GM21786 (cell line): ENCODE measurements at regions not wholly inside any gene's neighbourhood (a gene's known extent, or its start where the extent isn't known, plus 50 kb on each side); places are given as distances from the start of the nearest gene placed in this dataset.

Source experiments
- ATAC-seq: cut with Tn5 transposase; IDR thresholded peaks from one replicate; pipeline ENCODE4 v1.9.1; 2021; ENCODE audit not compliant: unreplicated experiment

DNA sequence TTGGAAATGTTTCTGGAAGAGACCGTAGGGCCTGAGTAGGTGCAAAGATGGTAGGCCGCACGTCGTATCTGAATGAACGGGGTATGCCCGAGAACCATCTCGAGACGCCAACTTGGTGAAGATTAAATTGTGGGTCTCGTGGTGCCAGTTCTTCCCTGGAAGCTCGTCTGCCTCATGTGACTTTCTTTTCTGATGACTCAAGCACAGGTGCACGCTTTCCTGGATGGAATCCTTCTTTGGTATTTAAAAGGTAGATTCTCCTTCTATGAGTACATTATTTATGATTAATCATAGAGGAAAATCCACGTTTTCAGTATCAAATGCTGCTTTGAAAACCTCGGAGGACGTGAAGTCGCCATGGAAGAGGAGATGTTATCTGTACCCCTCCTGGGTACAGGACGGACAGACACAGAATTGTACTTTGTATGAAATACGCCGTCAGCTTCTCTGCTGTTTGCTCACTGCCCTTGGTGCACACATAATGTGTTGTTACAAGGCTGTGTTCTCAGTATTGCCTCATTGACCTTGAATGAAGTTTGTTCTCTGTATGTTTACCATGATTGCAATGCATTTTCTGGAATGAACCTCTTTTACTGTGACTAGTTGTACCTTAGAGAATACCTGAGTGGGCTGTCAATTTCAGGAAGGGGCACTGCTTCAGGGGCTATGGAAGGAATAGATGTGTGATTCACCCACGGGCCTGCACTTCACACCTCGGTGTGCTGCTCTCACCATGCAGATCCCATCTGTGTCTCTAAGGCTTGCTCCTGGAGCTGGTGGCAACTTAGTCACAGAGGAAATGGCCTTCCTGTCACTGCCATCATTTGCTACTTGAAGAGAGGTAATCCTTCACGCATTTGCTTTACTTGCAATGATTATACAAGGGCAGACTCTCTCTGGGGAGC lies 137.3 kb upstream of the RTL1 start:
- ATAC-seq, result no peak

DNA sequence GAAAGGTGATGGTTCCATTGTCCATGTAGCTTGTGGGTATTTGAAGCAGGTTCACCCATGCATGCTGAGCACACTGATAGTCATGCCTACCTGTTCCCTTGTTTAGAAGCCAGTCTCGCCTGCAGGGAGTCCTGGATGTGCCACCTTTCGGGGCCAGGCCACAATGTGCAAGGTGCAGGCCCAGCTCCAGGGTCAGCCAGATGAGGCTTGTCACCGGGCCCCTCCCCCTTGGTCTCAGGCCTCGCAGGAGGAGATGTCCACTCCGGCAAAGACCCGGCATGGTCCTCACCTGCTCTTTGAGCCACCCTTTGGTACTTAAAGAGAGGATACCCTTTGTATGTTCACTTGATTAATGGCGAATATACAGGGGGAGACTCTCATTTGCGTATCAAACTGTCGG lies 140.4 kb upstream of the RTL1 start:
- no peak for ATAC-seq

DNA sequence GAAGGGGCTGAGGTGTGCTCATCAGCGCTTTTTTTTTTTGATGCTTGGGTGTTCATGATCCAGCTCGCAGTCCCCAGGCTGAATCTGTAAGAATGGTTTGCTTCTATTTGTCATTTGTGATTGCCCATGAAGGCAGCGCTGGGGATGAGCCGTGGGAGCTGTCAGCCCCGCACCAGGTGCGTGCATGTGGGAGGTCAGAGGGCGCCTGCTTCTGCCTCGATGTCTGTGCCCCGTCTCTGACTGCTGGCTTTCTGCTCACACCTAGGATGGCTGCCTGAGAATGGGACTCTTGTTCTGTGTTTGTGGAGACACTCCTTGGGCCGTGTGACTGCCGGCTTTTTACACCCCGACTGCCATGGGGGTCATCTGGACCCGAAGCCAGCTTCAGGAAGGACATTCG lies 141.2 kb upstream of the RTL1 start:
- ATAC-seq, result no peak

DNA sequence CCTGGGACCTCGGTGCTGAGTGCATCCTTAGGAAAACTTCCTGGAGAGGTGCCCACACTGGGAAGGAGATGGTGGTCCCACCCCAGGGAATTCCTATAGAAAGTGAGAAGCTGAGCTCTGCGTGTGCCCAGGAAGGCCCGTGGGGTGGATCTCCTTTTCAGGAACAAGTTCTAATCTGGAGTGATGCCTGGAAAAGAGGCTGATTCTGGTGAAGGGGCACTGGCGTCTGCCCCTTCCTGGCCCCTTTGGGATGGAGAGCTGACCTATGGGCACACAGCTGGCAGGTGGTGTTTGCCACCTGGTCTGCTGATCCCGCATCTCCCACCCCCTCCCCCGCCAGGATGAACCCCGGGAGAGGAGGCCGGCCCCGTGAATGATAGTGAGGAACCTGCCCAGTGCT lies 142.0 kb upstream of the RTL1 start:
- ATAC-seq, result no peak

DNA sequence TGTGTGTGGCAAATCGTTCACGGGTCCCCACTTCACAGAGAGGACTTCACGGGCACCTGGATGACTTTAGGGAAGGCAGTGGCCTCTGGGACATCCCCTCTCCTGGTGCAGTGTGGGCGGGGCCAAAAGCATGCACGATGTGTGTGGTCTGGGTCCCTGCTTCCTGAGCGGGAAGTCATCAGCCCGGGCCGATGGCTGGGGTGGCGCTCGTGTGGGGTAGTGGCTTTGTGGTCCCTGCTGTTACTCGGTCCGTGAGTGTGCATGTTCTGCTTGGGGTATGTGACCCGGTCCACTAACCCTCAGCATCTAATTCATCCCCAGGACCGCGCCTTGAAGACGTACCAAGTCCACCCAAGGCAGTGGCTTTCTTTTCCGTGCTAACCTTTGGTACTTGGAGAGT lies 142.5 kb upstream of the RTL1 start:
- ATAC-seq, result no peak

DNA sequence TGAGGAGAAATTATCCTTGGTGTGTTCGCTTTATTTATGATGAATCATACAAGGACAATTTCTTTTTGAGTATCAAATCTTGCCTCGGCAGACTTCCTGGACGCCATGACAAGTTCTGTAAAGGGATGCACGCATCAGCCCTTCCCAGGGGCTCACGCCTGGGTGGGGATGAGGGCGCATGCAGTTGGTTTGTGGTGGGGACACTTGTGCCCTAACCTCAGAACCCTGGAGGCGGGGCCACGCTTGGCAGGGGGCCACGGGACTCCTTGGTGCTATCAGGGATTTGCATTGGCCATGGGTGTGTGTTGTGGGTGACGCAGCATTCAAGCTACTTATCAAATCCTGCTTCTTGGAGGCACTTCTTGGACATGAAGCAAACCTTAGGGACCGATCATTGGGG lies 143.8 kb upstream of the RTL1 start:
- no peak for ATAC-seq

DNA sequence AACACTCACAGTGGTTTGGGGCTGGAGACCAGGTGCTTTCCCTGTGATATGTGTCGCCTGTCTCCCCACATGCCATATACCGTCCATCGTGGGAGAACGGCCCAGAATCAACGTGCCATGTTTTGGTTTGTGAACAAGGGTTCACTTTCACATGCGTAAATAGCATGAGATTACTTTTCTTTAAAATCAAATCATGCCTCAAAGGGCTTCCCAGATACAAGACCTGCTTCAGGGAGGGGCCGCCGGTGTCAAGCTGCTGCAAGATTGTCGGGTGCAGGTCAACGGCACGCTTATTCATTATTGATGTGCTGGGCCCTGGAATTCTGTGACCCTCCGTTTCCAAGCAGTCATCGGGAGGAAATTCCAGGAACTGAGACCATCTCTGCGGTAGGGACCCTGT lies 145.2 kb upstream of the RTL1 start:
- ATAC-seq, result no peak

DNA sequence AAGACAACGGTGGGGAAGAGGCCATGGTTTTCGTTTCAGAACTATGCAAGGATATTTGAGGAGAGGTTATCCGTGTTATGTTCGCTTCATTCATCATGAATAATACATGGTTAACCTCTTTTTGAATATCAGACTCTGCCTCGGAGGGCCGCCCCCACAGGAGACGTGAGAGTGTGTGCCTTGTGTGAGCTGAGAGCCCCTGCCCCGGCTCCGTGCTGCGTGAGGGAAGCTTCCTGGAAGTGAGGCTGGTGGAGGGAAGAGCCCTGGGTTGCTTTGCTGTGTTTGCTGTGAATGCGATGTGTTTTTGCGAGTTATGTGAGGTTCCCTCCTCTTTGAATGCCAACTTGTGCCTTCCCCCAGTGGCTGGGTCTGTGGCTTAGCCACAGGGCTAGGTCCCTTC lies 146.0 kb upstream of the RTL1 start:
- ATAC-seq, result no peak

DNA sequence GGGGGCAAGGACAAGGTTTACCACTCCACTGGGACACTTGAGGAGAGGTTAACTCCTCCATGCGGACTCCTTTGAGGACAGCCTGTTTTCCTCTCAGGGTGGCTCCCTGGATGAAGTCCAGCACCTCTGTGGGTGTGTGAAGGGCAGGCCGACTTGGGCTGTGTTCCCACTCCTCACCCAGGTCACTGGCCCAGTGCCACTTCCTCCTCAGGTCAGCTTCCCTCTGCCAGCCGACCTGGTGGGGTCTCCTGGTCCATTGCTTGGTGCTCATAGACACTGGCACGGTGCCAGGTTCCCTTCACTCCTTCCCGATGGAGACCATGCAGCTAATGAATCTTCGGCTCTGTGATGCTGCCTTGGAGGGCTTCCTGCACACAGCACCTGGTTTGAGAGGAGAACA lies 146.4 kb upstream of the RTL1 start:
- no peak for ATAC-seq

DNA sequence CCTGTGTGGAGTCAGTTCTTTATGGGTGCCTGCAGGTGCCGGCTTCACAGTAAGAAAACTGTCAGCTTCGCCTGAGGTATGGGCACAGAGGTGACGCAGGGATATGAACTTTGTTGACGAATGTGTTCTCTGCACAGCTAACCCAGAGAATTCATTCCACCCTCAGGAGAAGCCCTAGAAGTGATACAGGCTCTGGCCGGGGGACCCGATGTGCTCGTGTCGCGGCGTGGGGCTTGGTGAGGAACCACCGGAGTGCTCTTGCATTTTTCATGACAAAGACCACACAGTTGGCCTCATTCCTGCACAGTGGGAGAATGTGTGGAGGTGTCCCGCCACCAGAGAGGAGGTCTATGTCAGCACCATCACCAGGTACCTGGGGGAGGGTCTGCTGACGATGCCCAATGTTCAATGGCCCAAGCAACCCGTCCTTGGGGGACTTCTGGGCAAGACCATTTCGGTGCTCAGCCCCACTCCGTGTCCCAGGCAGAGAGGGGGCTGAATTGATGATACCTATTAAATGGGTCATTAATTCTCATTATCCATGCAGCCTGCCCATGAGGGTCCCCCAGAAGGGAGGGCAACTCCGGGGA lies 147.5 kb upstream of the RTL1 start:
- ATAC-seq, result no peak

DNA sequence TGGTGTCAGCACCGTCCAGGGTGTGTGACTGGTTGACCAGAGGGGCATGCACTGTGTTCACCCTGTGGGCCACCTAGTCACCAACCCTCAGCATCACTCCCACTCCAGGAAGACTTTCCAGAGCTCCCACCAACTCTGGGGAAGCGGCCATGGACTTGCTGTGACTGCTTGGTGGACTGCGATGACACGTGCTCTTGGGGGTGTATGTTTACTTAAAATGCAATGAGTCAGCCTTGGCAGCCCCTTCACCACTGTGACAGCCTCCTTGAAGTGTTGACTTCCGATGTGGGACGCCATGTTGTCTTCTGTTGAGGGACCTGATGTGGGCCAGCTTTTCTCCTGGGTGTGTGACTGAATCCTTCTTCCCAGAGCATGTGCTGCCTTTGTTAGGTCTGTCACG lies 151.1 kb upstream of the RTL1 start:
- no peak for ATAC-seq

DNA sequence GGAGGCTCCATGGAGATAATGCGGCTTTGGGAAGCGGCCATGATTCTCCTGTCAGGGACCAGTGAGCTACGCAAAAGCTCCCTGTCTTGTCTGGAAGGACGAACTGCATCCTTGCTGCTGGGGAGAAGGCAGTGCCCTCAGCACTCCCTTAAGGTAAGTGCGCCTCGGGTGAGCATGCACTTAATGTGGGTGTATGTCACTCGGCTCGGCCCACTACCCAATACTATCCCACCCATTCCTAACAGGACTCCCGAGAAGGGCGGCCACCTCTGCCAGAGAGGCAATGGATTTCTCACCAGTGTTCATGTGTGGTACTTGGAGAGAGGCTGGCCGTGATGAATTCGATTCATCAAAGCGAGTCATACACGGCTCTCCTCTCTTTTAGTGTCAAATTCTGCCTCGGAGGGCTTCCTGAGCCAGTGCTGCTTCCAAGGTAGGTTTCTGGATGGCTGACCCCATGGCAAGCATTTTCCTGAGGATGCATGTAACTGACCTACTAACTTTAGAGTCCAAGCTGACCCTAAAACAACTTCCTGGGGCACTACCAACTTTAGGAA lies 151.7 kb upstream of the RTL1 start:
- no peak for ATAC-seq

DNA sequence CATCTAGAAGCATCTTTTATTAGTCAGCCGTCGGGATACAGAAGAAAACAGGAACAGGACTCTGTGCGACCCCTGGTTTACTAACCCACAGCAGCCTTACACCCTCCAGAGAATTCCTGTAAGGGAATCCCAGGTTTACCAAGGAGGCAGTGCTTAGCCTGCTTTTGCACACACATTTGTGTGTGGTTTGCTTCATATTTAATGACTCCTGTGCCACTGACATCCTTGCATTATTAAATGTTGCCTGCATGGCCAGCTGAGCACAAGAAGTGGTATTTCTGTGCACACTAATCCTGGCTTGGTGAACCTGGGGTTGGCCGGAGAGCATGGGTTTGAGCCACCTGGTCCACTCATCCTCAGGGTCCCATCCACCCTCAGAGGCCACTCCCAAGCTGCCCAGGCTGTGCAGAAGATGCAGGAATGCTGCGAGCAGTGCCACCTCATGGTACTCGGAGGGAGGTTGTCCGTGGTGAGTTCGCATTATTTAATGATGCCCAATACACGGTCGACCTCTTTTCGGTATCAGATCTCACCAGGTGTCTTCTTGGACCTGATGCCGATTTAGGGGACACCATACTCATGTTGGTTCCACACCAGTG lies 152.4 kb upstream of the RTL1 start:
- ATAC-seq, result no peak

DNA sequence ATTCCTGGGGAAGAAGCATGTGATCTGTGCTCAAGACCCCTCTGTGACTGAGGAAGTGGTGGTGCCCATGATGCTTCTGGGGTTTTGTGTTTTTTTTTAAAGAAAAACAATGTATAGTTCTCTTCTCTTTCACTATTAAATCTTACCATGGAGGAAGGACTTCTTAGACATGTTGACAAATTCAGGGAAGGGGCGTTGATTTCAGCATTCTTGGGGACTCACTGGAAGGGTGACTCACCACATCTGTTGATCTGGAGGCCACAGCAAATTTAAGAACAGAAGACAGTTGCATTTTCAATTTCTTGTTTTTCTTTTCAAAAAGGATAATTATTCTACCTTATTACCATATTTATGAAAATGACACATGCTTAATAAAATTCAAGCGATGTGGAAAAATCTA lies 152.9 kb upstream of the RTL1 start:
- ATAC-seq, result no peak

DNA sequence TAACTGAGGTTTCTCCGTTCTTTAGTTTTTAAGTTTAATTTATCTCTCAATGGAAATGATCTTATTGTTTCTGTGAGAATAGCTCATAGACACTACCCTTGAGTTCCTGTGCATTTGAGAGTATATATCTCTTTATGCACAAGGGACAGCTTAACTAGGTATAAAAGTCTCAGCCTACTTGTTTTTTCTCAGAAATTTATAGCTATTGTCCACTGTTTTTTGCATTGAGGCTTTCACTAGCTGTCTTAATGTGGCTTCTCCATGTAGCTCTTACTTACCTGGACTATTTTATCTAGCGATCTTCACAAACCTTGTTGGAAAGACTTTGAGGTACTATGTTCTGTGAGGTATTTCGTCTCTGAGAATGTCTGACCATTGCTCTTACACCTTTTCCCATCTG lies 153.9 kb upstream of the RTL1 start:
- ATAC-seq, result no peak

DNA sequence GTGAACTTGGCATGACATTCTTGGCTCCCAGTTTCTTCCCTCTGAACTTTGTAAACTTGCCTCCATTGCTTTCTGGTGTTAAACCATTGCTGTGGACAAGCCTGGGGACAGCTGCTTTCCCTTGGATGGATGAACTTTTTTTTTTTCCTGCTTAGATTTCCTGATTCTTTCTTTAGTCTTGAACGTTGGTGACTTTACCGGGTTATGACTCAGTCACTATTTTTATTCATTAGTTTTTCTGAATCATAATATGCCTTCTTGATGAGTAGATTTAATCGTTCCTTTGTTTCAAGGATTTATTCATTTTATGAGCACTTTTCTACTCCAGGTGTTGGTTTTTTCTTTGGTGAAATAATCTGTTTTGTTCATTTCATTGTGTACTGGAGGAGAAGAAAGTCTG lies 155.0 kb upstream of the RTL1 start:
- ATAC-seq, result no peak

DNA sequence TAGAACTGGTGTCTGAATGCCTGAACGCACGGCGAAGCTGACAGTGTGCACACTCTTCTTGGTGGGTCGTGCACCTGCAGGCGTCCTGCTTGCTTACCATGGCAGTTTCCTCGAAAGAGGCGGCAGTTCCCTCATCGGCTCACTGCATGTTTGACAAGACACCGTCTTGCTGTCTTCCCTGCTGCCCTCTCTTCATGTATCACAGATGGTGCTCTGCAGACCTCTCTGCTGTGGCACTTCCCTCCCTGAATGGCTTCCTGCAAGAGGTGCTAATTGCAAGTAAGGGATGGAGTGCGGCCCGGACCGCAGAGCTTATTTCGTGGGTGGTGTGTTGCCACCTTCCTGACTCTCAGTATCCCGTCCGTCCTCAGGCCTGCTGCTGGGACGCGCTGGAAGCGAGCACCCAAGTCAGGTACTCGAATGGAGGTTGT lies 156.7 kb upstream of the RTL1 start:
- ATAC-seq, result no peak

DNA sequence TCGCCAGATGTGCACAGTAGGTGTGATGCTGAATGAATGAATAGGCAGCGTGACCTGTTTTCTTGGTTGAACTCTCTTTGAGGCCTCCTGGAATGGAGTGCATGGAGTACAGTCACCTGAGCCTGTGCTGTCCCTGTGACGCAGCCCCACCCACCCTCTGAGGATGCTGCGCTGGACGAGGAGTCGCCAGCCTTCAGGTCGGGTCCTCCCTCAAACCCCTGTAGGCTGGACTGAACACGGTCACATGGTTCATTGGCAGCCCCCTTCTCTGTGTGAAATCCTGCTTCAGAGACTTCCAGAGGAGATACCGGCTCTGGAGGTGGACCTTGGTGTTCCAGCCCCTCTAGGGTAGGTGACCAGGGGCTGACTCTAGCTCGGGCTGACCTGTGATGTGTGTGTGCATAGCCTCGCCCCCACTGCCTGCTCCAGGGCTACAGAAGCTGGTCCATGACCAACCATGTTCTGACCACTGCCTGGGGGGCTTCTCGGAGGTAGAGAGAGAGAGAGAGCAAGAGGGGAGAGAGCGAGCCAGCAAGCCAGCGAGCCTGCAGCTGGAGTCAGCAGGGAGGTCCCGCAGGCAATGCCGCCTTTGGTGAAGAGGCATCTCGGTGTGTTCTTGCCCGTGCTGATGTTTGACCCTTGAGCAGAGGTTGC lies 158.0 kb upstream of the RTL1 start:
- ATAC-seq, result no peak

DNA sequence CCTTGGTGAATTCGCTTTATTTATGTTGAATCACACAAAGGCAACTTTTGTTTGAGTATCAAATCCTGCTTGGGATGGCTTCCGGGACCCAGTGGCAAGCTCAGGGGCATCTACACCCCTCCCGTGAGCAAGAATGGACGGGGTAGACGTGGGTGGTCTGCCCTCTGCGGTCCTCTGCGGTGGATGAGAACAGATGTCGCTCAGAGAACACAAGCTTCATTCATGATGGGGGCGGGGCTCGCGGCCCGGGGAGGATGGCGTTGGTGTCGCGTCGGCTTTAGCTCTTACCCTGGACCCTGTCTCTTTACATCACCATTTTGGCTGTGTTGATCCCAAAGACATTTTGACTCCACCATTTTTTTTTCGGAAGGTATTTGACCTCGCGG lies 158.5 kb upstream of the RTL1 start:
- no peak for ATAC-seq

DNA sequence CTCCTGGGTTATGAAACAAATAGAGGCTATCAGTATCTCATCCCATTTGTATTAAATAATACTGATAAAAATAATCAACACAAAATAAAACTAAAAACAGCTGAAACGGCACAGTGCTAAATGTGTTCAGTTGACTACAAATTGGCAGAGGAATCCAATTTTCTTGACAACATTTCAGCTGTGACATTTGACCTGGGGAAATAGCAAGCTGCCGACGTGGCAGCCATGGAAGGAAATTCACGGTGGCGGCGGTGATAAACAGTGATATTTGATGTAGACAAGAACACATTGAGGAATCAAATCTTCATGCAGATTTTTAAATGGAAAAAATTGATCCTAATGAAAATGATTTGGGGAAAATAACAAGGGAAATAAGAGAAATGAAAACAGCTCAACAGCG lies 159.1 kb upstream of the RTL1 start:
- ATAC-seq, result no peak

DNA sequence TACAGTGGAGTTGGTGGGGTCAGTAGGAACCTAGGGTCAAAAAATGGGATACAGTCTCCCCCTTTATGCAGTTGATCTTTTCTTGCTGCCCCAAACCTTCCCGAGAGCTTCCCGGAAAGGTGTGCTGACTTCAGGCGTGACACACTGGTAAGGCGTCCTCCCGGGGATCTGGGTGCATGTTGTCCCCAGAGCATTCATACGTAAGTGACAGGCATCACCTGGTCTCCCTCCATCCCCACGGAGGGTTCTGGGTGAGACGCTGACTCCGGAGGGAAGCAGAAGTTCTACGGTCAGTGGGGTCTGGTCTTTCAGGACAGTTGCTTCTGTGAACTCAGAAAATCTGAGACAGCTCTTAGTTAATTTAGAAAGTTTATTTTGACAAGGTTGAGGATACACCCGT lies 159.6 kb upstream of the RTL1 start:
- no peak for ATAC-seq
